ENCODE measurements at regions not wholly inside any gene's neighbourhood (a gene's known extent, or its start where the extent isn't known, plus 50 kb on each side); places are given as distances from the start of the nearest gene placed in this dataset.
"Not testable (repeated sequence)": the region's sequence is repeated elsewhere in the genome, so short reads cannot be mapped to it uniquely, and the experiment has no call there.

GRCh38 chr12:29023436-29024076 is 125.5 kb upstream of the FAR2 start:
- H3K4me1 ChIP-seq = no peaks in the 10 kb centered on the region
- H3K36me3 ChIP-seq = no peaks in the 10 kb centered on the region
- intact Hi-C loops (cut with DNase I; ENCODE audit: low total_unique reads) = no loop called here
- TF ChIP-seq CTCF (IDR thresholded peaks at IDR 0.05 in 8 of 11, conservative IDR thresholded peaks at IDR 0.05 in 3 of 11) (no peak), POLR2AphosphoS5 (IDR thresholded peaks at IDR 0.05) (no peak), POLR2A (IDR thresholded peaks at IDR 0.05) (no peak)
- 90 to 98% (median 98%) methylated on average over 2 of the region's 2 CpGs for WGBS, 5 donors
- no peaks in the 10 kb centered on the region for H3K9me3 ChIP-seq
- no peaks in the 10 kb centered on the region for H3K27me3 ChIP-seq (replicated peaks in 1 of 7)
- H3K27ac ChIP-seq = no peak overlapping the region
- DNase-seq = no peak
- H3K4me3 ChIP-seq = no peak overlapping the region

- TF ChIP-seq CTCF (IDR thresholded peaks at IDR 0.05 in 8 of 11, conservative IDR thresholded peaks at IDR 0.05 in 3 of 11) = no peak
- TF ChIP-seq POLR2AphosphoS5 (IDR thresholded peaks at IDR 0.05) = no peak
- TF ChIP-seq POLR2A (IDR thresholded peaks at IDR 0.05) = no peak
- Histone ChIP-seq H3K4me3 (no peak overlapping the region), H3K4me1 (no peaks in the 10 kb centered on the region), H3K27me3 (replicated peaks in 1 of 7) (no peaks in the 10 kb centered on the region), H3K27ac (no peak overlapping the region), H3K9me3 (no peaks in the 10 kb centered on the region), H3K36me3 (no peaks in the 10 kb centered on the region)
- DNase-seq = no peak
- 74 to 91% (median 85%) methylated on average over 1 of the region's 1 CpG for WGBS, 5 donors
- intact Hi-C loops (cut with DNase I; ENCODE audit: low total_unique reads) = no loop called here
These were observed 125.0 kb upstream of the FAR2 start for GRCh38 chr12:29024117-29024516.

- WGBS, 5 donors = 76 to 90% (median 84%) methylated on average over 2 of the region's 2 CpGs
These were observed 123.1 kb upstream of the FAR2 start for GRCh38 chr12:29025937-29026336.

DNA sequence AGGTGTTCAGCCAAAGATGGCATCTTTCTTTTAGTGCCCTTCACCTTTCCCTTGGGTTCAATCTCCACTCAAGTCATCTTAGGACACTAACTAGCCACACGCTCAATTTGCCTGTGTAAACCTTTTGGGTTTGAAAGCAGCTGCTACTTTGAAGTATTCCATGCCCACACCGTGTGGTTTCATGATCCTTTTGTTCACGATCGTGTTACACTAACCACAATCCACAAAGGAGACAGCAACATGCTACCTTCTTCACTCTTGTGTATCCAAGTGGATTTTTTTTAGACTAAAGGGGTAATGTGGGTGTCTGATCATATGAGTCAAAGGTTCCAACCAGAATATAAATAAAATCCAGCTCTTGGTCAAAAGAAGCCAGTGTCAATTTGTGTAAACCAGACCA is 122.7 kb upstream of the FAR2 start:
- TF ChIP-seq POLR2AphosphoS5 (IDR thresholded peaks at IDR 0.05) (no peak), POLR2A (IDR thresholded peaks at IDR 0.05) (no peak), CTCF (IDR thresholded peaks at IDR 0.05 in 8 of 11, conservative IDR thresholded peaks at IDR 0.05 in 3 of 11) (no peak)
- H3K4me1 ChIP-seq = no peaks in the 10 kb centered on the region
- WGBS, 5 donors = 31 to 58% (median 42%) methylated on average over 4 of the region's 4 CpGs
- no peak overlapping the region for H3K4me3 ChIP-seq
- no peak overlapping the region for H3K27ac ChIP-seq
- H3K27me3 ChIP-seq (replicated peaks in 1 of 7) = no peaks in the 10 kb centered on the region
- intact Hi-C loops (cut with DNase I; ENCODE audit: low total_unique reads) = no loop called here
- no peaks in the 10 kb centered on the region for H3K36me3 ChIP-seq
- no peaks in the 10 kb centered on the region for H3K9me3 ChIP-seq
- DNase-seq = no peak

More at GRCh38 chr12:29025937-29026336, 123.1 kb upstream of the FAR2 start:
- Histone ChIP-seq H3K4me3 (no peak overlapping the region), H3K4me1 (no peaks in the 10 kb centered on the region), H3K27me3 (replicated peaks in 1 of 7) (no peaks in the 10 kb centered on the region), H3K9me3 (no peaks in the 10 kb centered on the region), H3K36me3 (no peaks in the 10 kb centered on the region), H3K27ac (no peak overlapping the region)
- TF ChIP-seq POLR2A (IDR thresholded peaks at IDR 0.05) = no peak
- no peak for TF ChIP-seq CTCF (IDR thresholded peaks at IDR 0.05 in 8 of 11, conservative IDR thresholded peaks at IDR 0.05 in 3 of 11)
- intact Hi-C loops (cut with DNase I; ENCODE audit: low total_unique reads) = no loop called here
- DNase-seq = no peak

GRCh38 chr12:29029484-29029883 is 119.6 kb upstream of the FAR2 start:
- H3K27ac ChIP-seq; H3K4me3 ChIP-seq; DNase-seq; H3K27me3 ChIP-seq (replicated peaks in 1 of 7); intact Hi-C loops (cut with DNase I; ENCODE audit: low total_unique reads); H3K9me3 ChIP-seq; H3K4me1 ChIP-seq; H3K36me3 ChIP-seq: not testable (repeated sequence)
- 81 to 94% (median 93%) methylated on average over 8 of the region's 8 CpGs for WGBS, 5 donors

Data from spleen (tissue), 11 donors.